PFSK-1 (cell line): ENCODE measurements at regions not wholly inside any gene's neighbourhood (a gene's known extent, or its start where the extent isn't known, plus 50 kb on each side); places are given as distances from the start of the nearest gene placed in this dataset.

ENCODE experiments used
- POLR2AphosphoS5 ChIP-seq: IDR thresholded peaks from 2 replicates; pipeline ENCODE4 v1.6.1; 2012; ENCODE audit warnings: low read depth, mild to moderate bottlenecking, control low read depth, low read length, moderate library complexity
- TAF1 ChIP-seq: IDR thresholded peaks from 2 replicates; pipeline ENCODE4 v1.6.1; 2012; ENCODE audit warnings: low read length, control low read depth, borderline replicate concordance; ENCODE audit not compliant: insufficient read depth

DNA sequence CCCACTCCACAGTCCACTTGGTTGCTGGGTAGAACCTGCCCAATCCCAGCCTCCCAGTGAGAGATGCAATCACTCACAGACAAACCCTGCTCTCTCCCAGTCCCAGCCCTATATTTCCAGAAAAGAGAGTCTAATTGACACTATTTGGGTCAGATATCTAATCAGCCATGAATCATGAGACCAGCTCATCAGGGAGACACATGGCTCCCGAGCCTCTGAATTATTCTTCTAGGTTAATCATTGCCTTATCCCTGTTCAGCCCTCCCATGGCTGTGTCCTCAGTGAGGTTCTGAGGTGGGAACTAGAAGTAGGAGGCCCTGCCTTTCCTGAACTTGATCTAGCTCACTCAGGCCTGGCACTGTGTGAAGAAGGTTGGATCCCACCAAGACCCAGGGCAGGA is 49.9 kb upstream of the ZC3H12A start:
- TF ChIP-seq POLR2AphosphoS5 (no peak), TAF1 (no peak)
